Hypothalamus (tissue), 51 donors: ENCODE measurements at regions not wholly inside any gene's neighbourhood (a gene's known extent, or its start where the extent isn't known, plus 50 kb on each side); places are given as distances from the start of the nearest gene placed in this dataset.
"Not testable (repeated sequence)": the region's sequence is repeated elsewhere in the genome, so short reads cannot be mapped to it uniquely, and the experiment has no call there.

Experiments used
- DNase-seq, 51 donors: peaks; one replicate each; lab custom pipeline; 2025; lab: John Stamatoyannopoulos, UW

DNA sequence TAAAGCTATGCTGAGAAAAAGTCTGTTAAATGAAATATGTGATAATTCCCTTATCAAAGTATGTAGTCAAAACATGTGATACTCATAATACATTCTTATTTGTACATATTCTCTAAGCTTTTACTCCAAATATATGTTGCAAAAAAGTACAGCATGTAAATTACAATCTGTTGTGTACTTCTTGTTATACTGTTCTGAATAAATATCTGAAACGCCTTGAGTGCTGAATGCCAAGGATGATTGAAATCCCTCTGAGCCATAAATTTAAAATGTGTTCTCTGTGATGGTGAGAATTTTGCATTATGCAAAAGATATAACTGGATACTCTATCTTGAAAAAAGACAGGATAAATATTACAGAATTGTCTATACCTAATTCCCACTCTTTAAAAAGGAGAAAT, 1128.0 kb downstream of the STPG2 start:
- DNase-seq = no peak

DNA sequence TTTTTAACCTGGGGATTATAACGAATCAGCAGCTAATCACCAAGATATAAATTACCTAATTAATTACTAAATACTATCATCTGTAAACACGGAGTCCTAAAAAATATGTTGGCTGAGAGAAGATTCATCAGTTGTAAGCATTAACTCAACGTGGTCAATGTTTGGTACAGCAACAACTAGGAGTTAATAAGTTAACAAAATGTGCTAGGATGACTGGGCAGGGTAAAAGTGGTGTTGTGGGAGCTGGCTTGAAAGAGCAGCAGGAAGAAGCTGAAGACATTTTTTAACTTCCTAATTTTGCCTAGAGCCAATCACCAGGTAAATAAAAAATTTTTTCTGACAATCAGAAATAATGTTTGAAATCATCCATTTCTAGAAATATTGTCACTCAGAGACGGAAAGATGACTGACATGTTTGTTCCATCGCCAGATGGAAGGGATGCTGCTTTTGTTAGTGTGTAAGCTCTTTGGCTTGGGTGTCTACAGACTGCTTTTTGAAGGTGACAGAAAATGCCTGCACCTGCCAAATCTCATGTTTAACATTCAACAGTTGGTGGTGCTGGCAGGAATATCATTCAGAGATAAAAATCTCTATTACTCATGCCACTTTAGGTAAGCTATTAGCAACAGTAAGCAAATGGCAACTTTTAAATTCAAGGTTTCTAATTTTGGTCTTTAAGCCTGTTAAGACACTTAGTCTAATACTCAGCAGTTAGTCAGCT, 1126.9 kb downstream of the STPG2 start:
- DNase-seq = no peak

DNA sequence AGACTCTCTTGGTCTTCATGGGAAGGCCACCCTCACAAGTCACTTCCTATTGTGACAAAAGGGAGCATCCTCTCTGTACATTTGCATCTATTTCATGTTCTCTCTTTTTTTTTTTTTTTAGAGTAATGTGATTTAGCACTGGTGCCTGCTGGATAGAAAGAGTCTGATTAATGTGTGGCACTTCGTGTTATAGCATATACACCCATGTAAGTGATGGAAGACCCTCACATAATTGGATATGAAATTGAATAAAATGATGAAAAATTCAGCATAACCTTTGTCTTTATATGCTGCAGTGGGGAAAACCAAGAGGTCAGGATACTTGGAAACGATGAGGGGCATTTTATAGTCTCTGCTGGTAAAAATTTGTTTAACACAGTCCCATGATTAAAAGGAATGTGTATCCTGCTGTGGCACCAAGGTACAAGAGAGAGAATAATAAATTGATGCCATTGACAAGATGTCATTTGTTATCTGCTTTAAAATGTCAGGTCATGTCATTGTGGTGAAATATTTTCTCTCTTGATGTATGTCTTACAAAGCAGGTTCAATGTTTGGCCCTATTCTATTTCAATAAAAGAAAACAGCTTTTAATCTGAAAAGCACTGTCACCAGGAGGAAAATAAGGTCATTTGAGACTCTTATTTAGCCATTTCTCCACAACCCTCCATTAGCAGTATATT, 1115.4 kb downstream of the STPG2 start:
- DNase-seq = no peak

DNA sequence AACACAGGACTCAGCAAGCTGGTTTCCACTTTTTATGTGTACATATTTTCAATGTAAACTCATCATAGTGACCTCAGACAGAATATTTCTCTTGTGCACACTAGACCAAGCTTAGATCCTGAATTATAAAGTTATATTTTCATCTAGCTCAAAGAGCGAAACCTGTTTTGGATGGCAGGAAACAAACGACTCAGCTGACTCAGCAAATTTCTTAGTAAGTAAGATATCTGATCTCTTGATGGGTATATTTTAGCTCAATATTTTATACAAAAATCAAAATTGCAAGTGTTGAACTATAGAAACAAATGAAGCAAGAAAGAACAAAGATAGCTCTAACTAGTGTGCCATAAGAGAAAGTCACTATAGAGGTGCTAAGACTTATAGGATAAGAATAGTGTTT, 1114.5 kb downstream of the STPG2 start:
- DNase-seq = no peak

DNA sequence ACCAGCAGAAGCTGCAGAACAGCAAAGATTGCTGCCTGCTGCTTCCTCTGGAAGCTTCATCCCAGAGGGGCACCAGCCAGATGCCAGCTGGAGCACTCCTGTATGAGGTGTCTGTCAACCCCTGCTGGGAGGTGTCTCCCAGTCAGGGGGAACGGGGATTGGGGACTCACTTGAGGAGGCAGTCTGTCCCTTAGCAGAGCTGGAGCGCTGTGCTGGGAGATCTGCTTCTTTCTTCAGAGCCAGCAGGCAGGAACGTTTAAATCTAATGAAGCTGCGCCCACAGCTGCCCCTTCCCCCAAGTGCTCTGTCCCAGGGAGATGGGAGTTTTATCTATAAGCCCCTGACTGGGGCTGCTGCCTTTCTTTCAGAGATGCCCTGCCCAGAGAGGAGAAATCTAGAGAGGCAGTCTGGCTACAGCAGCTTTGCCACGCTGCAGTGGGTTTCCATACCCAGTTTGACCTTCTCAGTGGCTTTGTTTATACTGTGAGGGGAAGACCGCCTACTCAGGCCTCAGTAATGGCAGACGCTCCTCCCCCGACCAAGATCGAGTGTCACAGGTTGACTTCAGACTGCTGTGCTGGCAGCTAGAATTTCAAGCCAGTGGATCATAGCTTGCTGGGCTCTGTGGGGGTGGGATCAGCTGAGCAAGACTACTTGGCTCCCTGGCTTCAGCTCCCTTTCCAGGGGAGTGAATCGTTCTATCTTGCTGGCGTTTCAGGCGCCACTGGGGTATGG, 1105.7 kb downstream of the STPG2 start:
- not testable (repeated sequence) for DNase-seq

DNA sequence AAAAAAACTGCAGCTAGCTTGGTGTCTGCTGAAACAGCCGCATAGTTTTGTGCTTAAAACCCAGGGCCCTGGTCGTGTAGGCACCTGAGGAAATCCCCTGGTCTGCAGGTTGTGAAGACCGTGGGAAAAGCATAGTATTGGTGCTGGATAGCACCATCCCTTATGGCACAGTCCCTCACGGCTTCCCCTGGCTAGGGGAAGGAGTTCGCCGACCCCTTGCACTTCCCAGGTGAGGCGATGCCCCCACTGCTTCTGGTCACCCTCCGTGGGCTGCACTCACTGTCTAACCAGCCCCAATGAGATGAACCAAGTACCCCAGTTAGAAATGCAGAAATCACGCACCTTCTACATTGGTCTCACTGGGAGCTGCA, 1105.1 kb downstream of the STPG2 start:
- no peak for DNase-seq

DNA sequence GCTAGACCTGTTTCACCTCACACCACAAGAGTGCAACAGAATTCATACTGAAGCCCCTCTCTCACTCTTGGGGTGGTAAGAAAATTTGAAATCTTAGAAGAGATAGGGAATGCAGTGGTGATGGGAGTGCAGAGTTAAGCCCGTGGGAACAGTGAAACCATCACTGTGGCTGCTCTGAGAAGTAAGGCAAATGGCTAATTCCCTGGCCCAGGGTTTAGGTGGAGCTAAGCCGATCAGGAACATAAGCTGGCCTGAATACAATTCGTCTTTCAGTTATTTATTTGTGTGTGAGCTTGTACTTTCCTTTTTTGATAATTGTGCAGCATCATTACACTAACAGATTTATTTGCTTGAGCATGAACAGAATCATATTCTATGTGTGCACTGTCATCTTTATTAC, 1070.6 kb downstream of the STPG2 start:
- no peak for DNase-seq

DNA sequence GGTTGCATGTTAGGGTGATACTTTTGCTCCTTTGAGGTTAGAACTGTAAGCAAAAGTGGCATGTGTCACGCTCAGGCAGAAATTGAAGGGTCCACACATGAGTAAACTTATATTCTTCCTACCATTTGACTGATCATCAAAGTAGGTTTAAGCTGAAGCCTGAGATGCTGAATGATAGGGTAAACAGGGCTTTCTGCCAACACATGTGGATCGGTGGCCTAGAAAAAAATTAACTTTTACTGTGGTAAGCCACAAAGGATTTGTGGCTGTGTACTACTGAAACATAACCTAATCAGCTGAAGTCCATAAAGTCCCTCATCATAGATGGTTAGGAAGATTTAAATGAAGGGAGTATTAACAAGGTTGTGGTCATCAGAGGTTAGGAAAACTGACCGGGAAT, 1070.1 kb downstream of the STPG2 start:
- no peak for DNase-seq

DNA sequence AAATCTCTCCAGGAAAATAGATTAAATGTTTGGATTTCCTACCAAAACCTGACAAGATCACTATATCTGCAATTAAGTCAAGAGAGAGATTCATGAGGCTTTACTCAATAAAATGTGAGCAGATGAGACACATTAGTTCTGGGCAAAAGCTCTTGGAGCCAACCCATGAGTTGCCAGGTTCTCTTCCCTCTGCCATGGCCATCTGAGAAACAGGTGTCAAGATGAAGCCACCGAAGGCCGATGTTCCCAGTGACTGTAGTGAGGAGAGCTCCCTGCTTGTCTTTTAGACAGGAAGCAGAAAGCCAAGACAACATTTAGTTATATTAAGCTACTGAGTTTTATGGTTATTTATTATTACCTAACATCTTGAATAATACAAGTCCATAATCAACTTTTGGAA, 1068.7 kb downstream of the STPG2 start:
- DNase-seq = no peak

DNA sequence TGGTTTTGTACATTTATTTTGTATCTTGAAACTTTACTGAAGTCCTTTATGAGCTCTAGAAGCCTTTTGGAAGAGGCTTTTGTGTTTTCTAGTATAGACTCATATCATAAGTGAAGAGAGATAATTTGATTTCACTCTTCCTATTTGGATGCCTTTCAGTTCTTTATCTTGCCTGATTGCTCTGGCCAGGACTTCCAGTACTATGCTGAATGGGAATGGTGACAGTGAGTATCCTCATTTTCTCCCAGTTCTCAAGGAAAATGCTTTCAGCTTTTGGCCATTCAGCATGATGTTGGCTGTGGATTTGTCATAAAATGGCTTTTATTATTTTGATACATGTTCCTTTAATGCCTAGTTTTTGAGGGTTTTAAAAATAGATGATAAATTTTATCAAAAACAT, 1061.3 kb downstream of the STPG2 start:
- no peak for DNase-seq

DNA sequence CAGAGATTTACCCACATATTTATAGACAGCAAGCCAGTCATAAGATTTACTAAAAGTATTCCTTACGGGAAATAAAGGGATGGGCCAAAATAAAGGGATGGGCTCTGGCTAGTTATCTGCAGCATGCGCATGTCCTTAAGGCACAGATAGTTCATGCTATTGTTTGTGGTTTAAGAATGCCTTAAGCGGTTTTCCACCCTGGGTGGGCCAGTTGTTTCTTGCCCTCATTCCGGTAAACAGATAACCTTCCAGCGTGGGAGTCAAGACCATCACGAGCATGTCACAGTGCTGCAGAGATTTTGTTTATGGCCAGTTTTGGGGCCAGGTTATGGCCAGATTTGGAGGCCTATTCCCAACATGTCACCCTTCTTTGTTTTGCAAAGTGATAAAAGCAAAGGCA, 1046.2 kb downstream of the STPG2 start:
- not testable (repeated sequence) for DNase-seq

DNA sequence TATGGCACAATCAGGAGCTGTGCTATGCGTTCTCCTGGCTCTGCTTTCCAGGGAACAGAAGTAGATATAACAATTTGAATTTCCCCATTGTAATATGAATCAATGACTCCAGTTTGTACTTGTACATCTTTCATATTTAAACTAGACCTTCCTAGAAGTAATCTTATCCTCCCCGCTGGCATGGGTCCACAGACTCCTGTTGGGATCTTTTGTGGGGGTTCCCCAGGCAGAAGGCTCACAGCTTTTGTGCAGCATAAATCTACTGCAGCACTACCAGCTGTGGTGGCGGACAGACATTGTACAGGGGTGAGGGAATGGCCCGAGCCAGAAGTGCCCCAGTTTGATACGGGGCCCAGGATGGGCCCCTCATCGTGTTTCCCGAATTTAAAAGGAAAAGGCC, 1042.1 kb downstream of the STPG2 start:
- not testable (repeated sequence) for DNase-seq

DNA sequence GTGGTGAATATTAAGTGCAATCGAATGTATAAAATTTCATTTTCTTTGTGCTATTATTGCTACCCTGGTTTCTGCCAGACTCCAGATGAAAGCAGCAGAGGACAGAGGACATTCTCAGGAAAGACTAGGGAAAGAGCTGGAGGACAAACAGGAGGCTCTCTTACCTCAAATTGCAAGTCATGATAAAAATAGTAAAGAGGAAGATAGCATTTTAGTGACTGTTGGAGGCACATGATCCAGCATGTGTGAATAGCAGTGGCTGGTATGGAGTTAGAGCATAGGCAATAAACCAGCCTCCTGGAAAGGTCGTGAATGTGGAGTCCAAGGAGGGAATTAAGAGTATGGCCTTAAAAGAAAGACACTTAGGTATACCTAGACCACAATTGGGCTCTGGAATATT, 1040.0 kb downstream of the STPG2 start:
- DNase-seq = peak in 1 of 51 donors; percentile 0

DNA sequence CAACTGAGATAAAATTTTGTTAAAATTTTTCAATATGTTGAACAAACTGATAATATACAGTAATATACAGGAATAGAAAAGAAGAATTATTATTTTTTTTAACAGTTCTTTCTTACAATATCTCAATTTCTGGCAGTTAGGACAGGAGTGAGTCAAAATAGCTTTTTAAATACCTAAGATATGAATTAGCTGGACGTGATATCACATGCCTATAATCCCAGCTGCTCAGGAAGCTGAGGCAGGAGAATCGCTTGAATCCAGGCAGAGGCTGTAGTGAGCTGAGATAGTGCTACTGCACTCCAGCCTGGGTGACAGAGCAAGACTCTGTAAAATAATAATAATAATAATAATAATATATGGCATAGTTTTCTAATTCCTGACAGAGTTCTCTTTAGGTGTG, 1039.3 kb downstream of the STPG2 start:
- DNase-seq = no peak

DNA sequence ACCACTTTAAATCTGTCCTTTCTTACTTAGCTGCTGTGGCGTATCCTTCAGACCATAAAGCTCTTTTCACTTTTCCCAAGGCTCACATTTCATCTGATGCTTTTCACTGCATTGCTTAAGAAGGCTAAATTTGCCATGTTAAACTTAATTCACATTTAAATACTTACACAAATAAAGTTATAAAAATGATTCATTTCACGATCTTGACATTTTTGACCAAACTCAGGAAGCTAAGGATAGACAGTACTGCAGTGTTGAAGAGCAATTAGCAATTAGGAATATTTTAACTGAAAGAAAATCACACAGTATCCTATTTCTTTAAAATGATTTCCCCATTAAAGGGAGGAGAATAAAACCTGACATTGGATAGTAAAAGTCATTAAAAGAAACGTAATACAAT, 1038.6 kb downstream of the STPG2 start:
- DNase-seq = no peak

DNA sequence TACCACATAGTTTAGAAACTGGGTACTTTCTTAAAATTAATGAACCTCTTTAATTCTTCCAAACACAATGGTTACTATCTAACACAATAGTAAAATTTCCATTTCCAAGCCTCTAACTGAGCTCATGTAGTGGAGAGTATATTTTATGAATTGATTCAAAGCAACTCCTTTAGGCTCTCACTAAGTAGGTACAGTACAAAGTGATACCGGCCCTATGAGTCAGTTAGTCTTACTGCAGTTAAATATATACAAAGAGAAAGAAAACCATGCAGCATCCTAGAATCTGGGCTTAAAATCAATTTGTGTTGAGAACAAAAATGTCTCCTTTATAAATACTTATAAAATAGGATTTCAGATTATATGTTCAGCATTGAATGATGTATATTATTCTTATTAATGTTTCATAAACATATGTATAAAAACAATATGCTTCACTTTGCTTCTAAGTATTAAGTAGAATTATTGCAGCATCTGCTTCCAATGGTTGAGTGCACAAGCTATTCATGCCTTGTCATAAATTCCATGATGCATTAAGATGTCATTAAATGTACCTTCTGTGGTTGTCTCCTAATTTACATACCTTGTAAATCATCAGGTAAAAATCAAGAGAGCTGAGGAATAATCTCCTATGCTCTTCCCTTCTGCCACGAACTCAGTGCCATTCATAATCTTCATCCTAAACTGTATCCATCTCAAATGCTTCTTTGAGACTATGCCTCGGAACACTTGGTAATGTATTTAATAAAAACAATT, 1037.8 kb downstream of the STPG2 start:
- no peak for DNase-seq

DNA sequence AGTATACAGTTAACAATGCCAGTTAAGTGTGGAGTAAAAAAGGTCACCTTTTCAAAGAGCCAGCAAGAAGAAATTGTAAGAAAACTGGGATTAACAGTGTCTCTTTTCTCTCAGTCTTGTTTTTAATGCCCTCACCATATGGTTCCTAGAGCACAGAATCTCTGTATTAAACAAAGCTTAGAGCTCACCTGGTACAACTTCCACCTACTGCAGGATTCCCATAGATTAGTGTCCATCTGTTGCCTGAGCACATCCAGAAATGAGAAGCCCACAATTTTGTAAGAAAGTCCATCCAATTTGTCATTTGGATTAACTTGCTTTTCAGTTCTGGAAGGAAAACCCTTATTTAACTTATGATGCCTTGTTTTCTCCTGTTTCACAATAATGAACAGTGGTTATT, 1037.1 kb downstream of the STPG2 start:
- no peak for DNase-seq

DNA sequence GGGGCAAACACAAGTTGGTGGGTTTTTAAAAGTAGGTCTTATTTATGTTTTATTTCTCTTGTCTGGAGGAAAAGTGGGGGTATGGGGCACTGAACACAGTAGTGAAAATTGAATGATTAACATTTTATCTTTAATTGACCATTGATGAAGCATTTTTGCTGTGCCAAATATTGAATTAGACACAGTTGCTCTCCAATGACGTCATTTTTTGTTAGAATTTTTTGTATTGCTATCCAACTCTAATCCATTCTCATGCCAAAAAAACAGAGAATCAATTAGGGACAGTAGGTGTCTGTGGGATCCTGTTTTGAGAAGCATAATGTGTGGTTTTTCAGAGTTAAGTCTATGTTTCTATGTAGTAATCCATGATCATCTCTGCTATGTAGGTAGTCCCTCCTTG, 1032.8 kb downstream of the STPG2 start:
- no peak for DNase-seq

DNA sequence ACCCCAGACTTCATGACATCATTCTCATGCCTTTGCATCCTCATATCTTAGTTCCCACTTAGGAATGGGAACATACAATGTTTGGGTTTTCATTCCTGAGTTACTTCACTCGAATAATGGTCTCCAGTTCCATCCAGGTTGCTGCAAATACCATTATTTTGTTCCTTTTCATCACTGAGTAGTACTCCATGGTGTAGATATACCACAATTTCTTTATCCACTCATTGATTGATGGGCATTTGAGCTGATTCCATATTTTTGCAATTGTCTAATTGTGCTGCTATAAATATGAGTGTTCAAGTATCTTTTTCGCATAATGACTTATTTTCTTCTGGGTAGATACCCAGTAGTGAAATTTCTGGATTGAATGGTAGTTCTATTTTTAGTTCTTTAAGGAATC, 1026.8 kb downstream of the STPG2 start:
- no peak for DNase-seq

DNA sequence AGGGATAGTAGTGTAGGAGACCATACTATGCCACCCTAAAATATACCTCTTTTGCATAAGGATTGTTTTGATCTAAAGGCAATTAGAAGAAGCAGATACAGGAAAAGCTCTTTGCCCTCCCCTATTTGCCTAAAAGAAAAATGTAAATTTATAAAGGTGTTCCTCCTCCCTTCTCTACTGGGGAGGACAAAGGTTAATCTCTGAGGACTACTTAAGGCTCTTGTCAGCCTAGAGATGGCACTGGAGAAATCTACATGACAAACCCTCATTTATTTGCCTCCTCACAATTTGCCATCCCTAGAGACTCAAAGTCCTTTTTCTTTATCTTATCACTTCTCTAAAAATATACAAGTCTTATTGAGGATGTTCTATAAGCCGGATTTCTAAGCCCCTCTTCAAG, 1021.8 kb downstream of the STPG2 start:
- DNase-seq = no peak

DNA sequence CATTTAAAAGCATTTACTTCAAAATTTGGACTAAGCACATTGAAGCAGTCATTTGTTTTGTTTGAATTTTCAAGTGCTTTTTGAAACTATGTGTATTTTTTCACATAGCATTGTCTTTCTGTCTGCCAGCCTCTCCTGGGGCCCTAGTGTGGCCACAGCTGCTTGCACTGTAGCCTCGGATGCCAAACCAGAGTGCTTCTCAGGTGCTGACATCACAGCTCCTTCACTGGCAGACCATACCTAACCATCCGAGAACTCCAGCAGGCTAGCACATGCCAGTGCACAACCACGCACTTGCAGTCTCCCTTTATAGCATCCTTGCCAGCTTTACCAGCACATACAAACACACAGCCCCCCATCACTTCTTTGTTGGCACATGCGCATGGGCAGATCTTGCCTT, 1019.7 kb downstream of the STPG2 start:
- no peak for DNase-seq
